ENCODE measurements at regions not wholly inside any gene's neighbourhood (a gene's known extent, or its start where the extent isn't known, plus 50 kb on each side); places are given as distances from the start of the nearest gene placed in this dataset.
"Not testable (repeated sequence)": the region's sequence is repeated elsewhere in the genome, so short reads cannot be mapped to it uniquely, and the experiment has no call there.

DNA sequence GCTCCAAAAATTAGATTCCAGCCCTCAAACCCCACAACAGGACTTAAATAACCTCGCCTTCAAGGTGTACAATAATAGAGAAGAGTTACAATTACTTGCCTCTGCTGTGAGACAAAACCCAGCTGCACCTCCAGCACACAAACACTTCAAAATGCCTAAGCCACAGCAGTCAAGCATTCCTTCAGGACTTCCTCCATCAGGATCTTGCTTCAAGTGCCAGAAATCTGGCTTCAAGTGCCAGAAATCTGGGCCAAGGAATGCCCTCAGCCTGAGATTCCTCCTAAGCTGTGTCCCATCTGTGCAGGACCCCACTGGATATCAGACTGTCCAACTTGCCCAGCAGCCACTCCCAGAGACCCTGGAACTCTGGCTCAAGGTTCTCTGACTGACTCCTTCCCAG, 1088.3 kb downstream of the SORCS3 start:
- no peak for DNase-seq (ENCODE audit: low read depth in 2 of 2)

DNA sequence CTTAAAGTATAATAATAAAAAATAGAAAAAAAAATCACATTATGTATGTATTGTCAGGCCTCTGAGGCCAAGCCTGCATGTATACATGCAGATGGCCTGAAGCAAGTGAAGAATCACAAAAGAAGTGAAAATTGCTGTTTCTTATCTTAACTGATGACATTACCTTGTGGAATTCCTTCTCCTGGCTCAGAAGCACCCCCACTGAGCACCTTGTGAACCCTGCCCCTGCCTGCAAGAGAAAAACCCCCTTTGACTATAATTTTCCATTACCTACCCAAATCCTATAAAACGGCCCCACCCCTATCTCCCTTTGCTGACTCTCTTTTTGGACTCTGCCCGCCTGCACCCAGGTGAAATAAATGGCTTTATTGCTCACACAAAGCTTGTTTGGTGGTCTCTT, 1086.5 kb downstream of the SORCS3 start:
- not testable (repeated sequence) for DNase-seq (ENCODE audit: low read depth in 2 of 2)

DNA sequence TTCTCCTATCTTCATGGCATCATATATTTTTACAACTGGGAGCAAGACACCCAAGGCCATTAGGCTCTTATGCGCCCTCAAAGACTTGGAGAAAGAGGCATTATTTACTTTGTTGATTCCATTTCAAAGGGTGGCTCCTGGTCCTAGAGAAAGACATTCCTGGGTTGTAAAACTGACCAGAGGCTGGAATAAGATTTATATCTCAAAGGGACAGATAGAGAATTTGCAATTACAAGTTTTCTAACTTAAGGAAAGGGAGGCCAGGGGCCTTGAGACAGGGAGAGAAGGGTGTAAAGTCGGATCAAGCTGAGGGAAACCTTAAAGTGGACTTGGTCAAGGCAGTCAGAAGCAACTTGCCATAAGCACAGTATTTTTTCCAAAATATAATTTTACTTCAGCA, 1086.0 kb downstream of the SORCS3 start:
- no peak for DNase-seq (ENCODE audit: low read depth in 2 of 2)

DNA sequence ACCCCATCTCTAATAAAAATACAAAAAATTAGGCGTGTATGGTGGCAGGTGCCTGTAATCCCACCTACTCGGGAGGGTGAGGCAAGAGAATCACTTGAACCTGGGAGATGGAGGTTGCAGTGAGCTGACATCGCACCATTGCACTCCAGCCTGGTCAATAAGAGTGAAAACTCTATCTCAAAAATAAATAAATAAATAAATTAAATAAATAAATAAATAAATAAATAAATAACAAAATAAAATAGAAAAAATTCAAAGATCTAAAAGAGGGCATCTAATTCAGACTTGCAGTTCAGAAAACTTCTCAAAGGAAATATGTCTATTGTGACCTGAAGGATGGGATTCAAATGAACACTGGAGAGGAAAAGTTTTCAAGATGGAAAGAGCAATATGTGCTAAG, 1085.1 kb downstream of the SORCS3 start:
- no peak for DNase-seq (ENCODE audit: low read depth in 2 of 2)

DNA sequence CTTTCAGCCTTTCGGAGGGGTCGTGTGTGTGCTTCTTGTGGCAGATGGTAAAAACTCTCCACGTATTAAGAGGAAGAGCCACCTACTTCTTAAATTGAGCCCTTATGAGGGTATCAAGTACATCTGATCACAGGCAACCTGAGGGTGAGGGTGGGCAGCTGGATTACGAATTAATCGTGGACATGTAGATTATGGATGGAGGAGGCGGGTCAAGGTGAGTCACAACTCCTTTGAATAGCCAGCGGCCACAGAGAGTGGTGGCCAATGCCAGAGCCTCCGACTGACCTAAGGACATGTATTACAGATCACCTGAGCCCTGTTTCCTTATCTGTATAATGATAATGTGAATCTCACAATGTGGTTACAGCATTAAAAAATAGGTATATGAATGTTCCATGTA, 1083.9 kb downstream of the SORCS3 start:
- DNase-seq (ENCODE audit: low read depth in 2 of 2): no peak

DNA sequence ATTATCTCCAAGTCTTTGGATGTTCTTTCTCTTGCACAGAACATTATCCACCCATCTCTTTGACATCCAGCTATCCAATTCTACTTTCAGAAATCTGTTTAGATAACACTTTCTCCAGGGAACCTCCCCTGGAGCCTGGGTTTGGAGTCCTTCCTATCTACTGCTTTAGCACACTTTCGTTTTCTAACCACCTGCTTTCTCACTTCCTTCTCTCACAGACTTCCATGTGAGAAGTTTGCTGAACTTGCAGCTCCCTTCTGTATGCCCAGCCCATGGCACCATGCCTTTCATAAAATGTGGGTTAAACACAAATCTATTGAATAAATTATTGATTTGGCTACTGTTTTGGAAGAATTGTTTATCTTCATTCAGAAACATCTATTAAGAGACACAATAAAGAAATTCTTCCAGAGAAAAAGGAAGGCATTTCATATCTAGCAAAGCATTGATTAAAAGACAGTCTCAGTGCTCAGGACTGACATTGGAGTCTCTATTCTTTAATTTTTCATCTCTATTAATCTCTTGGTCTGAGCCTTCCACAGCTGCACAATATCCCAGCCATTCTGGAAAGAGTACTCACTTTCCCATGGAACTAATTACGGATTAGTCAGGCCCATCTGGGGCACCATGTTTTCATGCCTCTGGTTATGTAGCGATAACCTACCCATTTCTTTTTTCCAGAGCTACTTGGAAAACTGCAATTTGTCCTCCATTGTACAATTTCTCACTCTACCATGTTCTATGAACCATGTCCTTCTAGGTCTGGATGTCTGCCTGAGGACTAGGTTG, 1077.3 kb downstream of the SORCS3 start:
- no peak for DNase-seq (ENCODE audit: low read depth in 2 of 2)

DNA sequence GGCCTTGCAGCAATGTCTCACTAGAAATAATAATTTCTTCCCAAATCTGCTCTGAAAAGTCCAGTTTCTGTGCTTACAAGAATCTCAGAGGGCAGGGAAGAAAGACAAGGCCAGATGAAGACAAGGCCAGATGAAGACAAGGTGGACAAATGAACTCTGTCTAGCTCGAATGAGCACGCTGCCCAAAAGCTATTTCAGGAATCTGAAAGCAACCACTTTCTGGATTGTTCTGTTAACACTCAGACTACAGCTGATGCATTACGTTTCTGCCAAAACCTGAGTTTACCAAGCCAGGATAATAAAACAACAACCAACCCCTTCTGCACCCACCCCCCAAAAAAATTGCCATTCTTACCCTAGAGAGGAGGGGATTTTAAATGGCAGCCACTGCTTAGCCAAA, 1073.6 kb downstream of the SORCS3 start:
- no peak for DNase-seq (ENCODE audit: low read depth in 2 of 2)

DNA sequence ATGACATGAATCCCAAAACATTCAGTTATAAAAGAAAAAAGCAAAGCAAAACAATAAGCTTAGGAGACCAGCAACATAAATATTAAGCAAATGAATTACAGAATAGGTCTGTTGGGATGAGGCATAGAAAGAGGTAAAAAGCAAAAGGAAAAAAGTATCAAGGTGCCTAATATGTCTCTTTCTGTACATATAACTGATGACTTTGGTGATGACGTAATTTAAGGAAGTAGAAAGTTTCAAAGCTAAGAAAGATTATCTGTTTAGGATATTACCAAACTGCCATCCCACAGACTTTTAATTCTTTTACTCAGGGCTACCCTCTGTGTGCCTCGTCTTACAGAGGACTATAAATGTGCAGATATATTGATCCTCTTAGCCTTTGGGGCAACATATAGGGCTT, 1066.5 kb downstream of the SORCS3 start:
- no peak for DNase-seq (ENCODE audit: low read depth in 2 of 2)

DNA sequence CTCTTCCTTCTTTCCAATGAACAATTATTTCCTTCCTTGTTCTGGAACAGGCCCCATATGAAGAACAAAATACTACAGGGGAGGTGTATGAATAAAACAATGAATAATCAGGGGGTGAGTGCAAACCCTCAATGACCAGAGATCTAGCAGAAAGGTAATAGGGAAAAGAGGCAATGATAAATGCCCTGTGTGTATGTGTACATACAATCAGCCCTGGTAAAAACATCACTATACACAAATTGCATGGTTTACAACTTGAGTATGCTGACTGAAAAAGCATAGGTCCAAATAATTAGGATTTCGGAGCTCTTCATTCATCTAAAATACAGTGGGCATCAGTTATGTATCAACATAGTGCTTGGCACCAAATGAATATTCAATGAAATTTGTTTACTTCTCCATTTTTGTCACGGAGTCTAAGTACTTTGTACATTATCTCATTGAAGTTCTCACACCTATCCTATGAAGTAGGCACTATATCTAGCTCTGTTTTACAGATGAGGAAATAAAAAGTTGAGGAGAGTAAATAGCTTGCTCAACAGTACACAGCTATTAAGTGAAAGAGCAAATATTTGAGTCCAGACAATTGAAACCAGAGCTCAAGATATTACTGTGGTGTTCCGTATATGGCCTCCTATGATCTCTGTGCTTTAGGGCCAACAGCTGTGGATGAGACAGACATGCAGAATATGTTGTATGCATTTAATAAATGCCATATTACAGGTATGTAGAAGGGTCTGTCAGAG, 1065.4 kb downstream of the SORCS3 start:
- DNase-seq (ENCODE audit: low read depth in 2 of 2): no peak

DNA sequence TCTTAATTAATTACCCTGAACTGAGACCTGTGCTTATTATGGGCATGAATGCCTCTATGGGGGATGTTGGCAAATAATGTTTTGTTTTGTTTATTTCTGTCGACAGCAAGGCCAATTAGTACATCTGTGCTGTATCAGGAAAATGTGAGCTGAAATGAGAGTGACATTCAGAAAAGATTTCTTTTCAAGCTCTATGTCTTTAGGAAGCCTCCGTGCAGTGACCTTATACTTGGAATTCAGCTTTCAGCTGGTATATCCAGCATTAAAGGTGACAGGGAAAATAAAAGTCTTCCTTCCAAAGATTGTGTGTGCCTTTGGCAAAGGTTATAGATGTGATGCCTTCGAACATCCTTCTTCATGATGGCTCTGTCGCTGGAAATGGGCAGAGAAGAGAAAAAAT, 1061.1 kb downstream of the SORCS3 start:
- DNase-seq (ENCODE audit: low read depth in 2 of 2): no peak

DNA sequence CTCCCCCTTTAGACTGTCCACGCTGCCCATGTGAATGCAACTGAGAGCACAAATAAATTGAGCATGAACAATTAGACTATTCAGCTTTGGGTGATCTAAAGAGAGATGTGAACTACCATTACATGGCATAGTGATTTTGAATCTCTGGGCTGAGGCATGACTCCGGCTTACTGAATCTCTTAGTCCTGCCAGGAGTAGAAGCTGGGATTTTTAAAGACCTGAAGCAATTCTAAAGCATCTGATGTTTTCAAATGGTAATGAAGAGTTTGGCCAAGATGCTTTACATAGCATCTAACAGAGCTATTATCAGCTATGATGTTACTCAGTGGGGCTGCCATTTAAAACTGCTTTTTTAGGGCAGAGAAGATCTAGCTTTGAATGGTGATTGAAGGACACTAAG, 1059.1 kb downstream of the SORCS3 start:
- no peak for DNase-seq (ENCODE audit: low read depth in 2 of 2)

DNA sequence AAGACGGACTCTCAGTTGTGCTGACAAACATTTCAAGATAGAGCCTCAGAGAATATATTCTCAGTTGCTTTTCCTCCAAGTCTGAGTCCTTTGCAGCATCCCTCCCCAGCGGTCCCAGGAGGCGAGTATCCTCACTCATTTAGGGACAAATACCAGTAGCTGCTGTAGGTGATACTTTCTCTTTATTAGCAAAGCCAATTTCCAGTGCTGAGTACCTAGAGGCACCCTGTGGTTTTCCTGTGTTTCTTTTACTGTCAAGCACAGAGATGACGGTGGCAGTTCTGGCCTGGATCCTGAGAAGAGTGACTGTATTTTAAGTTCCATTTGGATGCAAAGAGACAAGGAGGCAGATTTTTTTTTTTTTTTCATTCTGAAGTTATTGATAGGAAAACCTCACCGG, 1058.4 kb downstream of the SORCS3 start:
- no peak for DNase-seq (ENCODE audit: low read depth in 2 of 2)

DNA sequence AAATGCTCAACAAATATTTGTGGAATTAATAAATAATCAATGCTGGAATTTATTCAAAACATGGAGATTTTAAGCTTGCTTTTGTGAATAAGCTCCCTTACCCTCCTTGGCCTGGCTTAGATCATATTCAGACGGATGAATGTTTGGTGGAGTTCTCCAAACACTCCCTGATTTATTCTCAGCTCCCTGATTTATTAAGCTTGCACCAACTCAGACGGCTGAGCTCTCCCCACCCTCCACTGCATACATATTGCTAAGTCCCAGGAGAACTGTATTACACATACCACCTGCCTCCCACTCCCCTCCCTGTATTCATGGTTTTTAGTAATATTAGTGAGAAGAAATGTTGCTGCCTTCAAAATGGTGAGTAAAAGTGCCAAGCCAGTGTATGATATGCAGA, 1057.5 kb downstream of the SORCS3 start:
- no peak for DNase-seq (ENCODE audit: low read depth in 2 of 2)

DNA sequence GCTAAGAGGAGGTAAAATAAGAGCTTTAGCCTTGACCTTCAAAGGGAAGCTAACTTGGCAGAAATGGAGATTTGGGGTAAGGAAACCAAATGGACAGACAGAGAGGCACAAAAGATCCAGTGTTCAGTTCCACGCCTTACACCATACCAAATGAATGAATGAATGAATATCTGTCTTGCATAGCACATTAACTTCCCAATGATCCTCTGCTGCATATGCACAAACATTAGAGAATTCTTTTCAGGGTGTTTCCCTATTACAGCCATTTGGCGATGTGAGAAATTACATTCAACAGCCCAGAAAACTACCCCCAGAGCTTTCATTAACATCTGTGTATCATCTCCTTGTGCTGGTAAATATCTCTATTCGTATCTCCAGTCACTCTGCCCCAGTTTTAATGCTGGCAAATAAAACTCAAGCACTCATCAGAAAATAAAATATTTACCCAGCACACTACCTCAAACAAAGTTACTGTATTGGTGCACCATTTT, 1056.2 kb downstream of the SORCS3 start:
- DNase-seq (ENCODE audit: low read depth in 2 of 2): no peak

DNA sequence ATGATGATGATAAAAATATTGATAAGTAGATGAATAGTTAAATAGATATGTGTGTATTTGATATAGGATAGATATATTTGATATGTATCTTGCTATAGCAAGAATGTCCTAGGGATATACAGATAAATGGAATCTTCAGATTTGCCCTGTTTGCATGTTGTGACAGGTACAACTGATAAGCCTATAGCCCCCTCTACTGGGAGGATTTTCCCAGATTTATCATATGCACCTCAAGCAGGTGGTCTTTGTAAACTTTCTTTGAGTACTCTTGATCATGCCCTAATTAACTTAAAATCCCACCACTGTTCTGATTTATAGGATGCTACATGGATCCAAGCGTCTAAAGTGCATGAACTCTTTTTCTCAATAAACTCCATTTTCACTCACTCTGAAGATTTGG, 1050.7 kb downstream of the SORCS3 start:
- DNase-seq (ENCODE audit: low read depth in 2 of 2): no peak

DNA sequence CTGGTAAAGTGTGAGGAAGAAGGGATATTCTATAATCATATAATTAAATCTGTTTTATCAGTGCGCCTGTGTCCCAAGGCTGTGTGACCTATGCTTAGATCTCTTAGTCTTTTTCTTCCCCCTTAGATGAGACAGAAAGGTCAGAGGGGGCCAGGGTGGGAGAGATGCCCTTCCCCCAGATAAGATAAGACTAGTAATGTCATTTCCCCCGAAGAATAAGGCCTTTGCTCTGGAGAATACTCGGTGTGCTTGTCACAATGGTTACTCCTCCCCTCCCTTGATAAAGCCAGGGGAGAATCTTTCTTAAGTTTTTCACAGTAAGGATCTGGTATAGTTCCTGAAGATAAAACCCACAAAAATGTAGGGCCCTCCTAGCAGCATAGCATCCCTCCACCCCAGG, 1041.8 kb downstream of the SORCS3 start:
- DNase-seq (ENCODE audit: low read depth in 2 of 2): no peak

DNA sequence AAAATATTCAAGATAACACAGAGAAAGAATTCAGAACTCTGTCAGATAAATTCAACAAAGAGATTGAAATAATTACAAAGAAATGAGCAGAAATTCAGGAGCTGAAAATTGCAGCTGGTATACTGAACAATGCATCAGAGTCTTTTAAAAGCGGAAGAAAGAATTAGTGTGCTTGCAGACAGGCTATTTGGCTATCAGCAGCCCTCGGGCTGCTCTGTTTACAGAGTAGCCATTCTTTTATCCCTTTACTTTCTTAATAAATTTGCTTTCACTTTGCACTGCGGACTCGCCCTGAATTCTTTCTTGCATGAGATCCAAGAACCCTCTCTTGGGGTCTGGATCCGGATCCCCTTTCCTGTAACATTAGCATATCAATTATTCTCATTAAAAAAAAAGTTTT, 1040.0 kb downstream of the SORCS3 start:
- no peak for DNase-seq (ENCODE audit: low read depth in 2 of 2)

DNA sequence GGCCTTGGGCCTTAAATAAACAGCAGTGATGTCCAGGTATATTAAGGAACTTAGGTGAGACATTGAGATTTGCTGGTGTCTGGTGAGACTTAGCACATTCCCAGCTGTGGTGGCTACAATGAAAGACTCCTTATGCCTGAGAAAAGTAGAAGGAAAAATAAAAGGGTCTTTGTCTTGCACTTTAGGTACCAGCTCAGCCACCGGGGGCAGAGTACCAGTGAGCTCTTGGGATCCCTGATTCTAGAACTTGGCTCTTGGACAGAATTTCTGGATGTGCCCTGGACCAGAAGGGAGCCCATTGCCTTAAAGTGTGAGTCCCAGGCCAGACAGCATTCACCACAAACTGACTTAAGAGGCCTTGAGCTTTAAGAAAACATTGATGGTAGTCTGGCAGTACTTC, 1038.7 kb downstream of the SORCS3 start:
- DNase-seq (ENCODE audit: low read depth in 2 of 2): no peak

DNA sequence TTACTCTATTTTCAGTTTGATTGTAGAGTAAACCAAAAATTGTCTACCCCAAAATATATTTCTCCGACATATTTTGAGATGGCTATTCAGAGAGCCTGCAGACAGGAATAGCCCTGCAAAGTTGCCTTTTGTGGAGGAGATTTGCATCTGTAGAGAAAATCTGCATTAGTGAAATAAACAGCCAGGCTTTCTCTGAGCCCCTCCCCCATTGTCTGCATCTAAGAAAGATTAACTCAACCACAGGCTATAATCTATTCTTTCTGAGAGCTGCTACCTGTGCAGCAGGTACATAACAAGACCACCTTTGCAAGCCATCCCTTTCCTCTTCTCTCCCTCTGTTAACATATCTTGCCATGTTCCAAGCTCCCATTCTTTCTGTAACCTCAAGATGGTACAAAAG, 1034.2 kb downstream of the SORCS3 start:
- DNase-seq (ENCODE audit: low read depth in 2 of 2): no peak

DNA sequence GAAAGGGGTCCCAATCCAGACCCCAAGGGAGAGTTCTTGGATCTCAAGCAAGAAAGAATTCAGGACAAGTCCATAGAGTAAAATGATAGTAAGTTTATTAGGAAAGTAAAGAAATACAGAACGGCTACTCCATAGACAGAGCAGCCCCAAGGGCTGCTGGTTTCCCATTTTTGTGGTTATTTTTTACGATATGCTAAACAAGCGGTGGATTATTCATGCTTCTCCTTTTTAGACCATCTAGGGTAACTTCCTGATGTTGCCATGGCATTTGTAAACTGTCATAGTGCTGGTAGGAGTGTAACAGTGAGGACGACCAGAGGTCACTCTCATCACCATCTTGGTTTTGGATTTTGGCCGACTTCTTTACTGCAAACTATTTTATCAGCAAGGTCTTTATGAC, 1033.4 kb downstream of the SORCS3 start:
- no peak for DNase-seq (ENCODE audit: low read depth in 2 of 2)

DNA sequence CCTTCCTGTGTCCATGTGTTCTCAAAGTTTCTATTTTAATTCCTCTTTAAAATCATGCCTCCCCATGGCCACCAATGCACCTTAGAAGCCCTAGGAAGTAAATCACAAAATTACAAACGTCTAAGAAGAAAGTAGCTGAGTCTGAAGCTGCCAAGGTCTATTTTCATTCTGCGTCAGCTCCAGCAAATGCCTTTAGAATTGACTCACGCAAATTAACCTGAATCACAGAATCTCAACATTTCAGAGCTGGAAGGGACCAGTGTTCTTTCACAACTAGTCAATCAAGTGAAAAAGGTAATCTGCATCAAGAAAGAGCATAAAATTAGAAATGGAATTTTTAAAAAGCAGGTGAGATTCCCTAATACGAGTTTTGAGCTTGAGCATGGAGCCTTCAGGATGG, 1017.6 kb downstream of the SORCS3 start:
- no peak for DNase-seq (ENCODE audit: low read depth in 2 of 2)

DNA sequence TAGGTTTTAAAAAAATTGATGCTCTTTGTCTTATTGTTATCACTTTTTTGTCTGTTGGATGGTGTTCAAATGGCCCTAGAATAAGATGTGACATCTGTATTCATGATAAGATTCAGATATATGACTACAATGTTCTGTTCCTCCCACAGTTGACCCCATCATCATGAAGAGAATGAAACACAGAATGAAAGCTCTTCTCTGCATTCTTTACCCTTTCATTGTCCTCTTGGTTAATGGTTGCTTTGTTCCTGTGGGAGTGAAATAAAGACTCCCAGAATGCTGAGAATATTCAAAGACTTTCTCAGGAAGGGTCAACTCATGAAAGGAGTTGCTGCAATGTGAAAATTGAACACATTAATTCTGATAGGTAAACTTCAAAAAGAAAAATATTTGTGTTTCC, 1015.8 kb downstream of the SORCS3 start:
- no peak for DNase-seq (ENCODE audit: low read depth in 2 of 2)

DNA sequence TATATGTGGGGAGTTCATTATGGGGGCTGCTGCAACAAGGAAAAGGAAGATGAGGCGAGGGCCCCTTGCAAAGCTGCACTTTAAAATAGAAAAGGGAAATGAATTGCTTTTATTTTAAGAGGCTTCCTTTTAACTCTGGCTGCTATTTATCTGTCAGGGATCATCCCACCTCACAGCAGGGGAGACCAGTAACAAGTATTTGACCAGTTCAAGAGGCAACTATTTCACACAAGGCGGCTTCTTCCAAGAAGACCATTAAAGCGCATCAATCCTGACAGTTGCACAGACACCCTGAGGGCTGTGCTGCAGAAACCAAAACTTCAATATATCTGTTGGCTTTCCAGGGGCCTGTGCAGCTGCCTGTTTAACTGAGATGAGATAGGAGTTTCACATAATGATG, 1009.2 kb downstream of the SORCS3 start:
- DNase-seq (ENCODE audit: low read depth in 2 of 2): no peak

Measured in stimulated activated CD8-positive, alpha-beta memory T cell treated with anti-CD3 and anti-CD28 coated beads, Interleukin-2, amount 100 ng/mL, for 48 hours (primary cell).